Liver (tissue), 8 donors: ENCODE measurements at regions not wholly inside any gene's neighbourhood (a gene's known extent, or its start where the extent isn't known, plus 50 kb on each side); places are given as distances from the start of the nearest gene placed in this dataset.

Experiments
- DNase-seq: peaks from one replicate; pipeline ENCODE4 v3.0.0-alpha.2; 2017; ENCODE audit warnings: low spot score
- H3K27ac ChIP-seq, 2 donors: one replicate each; pipeline ENCODE4 v1.7.0; 2013; ENCODE audit warnings: inconsistent platforms in 2 of 2, low read length in 2 of 2, control low read depth in 1 of 2, low read depth in 1 of 2, mild to moderate bottlenecking in 1 of 2
- H3K27me3 ChIP-seq, 4 donors: one replicate each; pipeline versions ENCODE4 v1.6.1 to v1.7.0; 2013; ENCODE audit warnings: low read length in 3 of 4, inconsistent platforms in 1 of 4, mild to moderate bottlenecking in 1 of 4, moderate library complexity in 1 of 4; ENCODE audit not compliant: control insufficient read depth in 4 of 4, insufficient read depth in 4 of 4
- H3K36me3 ChIP-seq, 4 donors: one replicate each; pipeline versions ENCODE4 v1.6.1 to v1.7.0; 2013; ENCODE audit warnings: low read length in 3 of 4, mild to moderate bottlenecking in 3 of 4, low read depth in 1 of 4, moderate library complexity in 1 of 4; ENCODE audit not compliant: control insufficient read depth in 4 of 4, insufficient read depth in 3 of 4
- H3K4me1 ChIP-seq, 4 donors: one replicate each; pipeline versions ENCODE4 v1.6.1 to v1.7.0; 2013; ENCODE audit warnings: low read length in 3 of 4, mild to moderate bottlenecking in 3 of 4, moderate library complexity in 1 of 4; ENCODE audit not compliant: control insufficient read depth in 4 of 4, insufficient read depth in 4 of 4
- H3K4me3 ChIP-seq, 3 donors: one replicate each; pipeline versions ENCODE4 v1.6.1 to v1.7.0; 2013; ENCODE audit warnings: low read length in 3 of 3, control low read depth in 1 of 3, low read depth in 1 of 3, mild to moderate bottlenecking in 1 of 3
- H3K9ac ChIP-seq, 2 donors: one replicate each; pipeline ENCODE4 v1.7.0; 2013; ENCODE audit warnings: low read length in 2 of 2, mild to moderate bottlenecking in 2 of 2, moderate library complexity in 2 of 2, control low read depth in 1 of 2, low read depth in 1 of 2
- H3K9me3 ChIP-seq, 4 donors: one replicate each; pipeline versions ENCODE4 v1.6.1 to v1.7.0; 2013; ENCODE audit warnings: low read length in 3 of 4; ENCODE audit not compliant: control insufficient read depth in 4 of 4
- EGR1 ChIP-seq, 2 donors: IDR thresholded peaks; 2 replicates each; pipeline ENCODE4 v1.6.1; 2016 to 2018; ENCODE audit warnings: antibody characterized with exemption in 2 of 2, low read depth in 2 of 2
- FOXA1 ChIP-seq: IDR thresholded peaks from 2 replicates; pipeline ENCODE4 v1.6.1; 2016; ENCODE audit warnings: antibody characterized with exemption
- GABPA ChIP-seq, 2 donors: IDR thresholded peaks in 1 of 2; conservative IDR thresholded peaks in 1 of 2; 2 replicates each; pipeline ENCODE4 v1.6.1; 2016; ENCODE audit warnings: antibody characterized with exemption in 2 of 2, mild to moderate bottlenecking in 1 of 2, moderate library complexity in 1 of 2
- HNF4A ChIP-seq, 2 donors: conservative IDR thresholded peaks; 2 replicates each; pipeline ENCODE4 v1.6.1; 2016; ENCODE audit warnings: antibody characterized with exemption in 2 of 2, mild to moderate bottlenecking in 2 of 2
- HNF4G ChIP-seq: IDR thresholded peaks from 2 replicates; pipeline ENCODE4 v1.6.1; 2016; ENCODE audit warnings: antibody characterized with exemption
- JUND ChIP-seq, 2 donors: IDR thresholded peaks; 2 replicates each; pipeline ENCODE4 v1.6.1; 2016; ENCODE audit warnings: antibody characterized with exemption in 2 of 2
- NR2F2 ChIP-seq: IDR thresholded peaks from 2 replicates; pipeline ENCODE4 v1.6.1; 2016; ENCODE audit warnings: antibody characterized with exemption
- RAD21 ChIP-seq, 2 donors: IDR thresholded peaks; 2 replicates each; pipeline ENCODE4 v1.6.1; 2016; ENCODE audit warnings: antibody characterized with exemption in 2 of 2, mild to moderate bottlenecking in 2 of 2
- SP1 ChIP-seq: IDR thresholded peaks from 2 replicates; pipeline ENCODE4 v1.6.1; 2018; ENCODE audit warnings: antibody characterized with exemption, mild to moderate bottlenecking
- TAF1 ChIP-seq: conservative IDR thresholded peaks from 2 replicates; pipeline ENCODE4 v1.6.1; 2016; ENCODE audit warnings: antibody characterized with exemption, mild to moderate bottlenecking
- YY1 ChIP-seq: IDR thresholded peaks from 2 replicates; pipeline ENCODE4 v1.6.1; 2016; ENCODE audit warnings: antibody characterized with exemption, mild to moderate bottlenecking
- WGBS: extraction: QIAGEN DNeasy Blood & Tissue Kit; methylation state at CpG from one replicate; pipeline ENCODE4 v1.1.7; 2013; 5-methylcytosine and 5-hydroxymethylcytosine counted together
- TF ChIP-seq, protein P1 (sequence below): IDR thresholded peaks from 2 replicates; pipeline ENCODE4 v1.6.1; 2016; ENCODE audit warnings: antibody characterized with exemption
- TF ChIP-seq, protein P2 (sequence below): IDR thresholded peaks from 2 replicates; pipeline ENCODE4 v1.6.1; 2016; ENCODE audit warnings: antibody characterized with exemption
- TF ChIP-seq, protein P3 (sequence below): IDR thresholded peaks from 2 replicates; pipeline ENCODE4 v1.6.1; 2016; ENCODE audit warnings: antibody characterized with exemption, mild to moderate bottlenecking
- TF ChIP-seq, protein P4 (sequence below): fragments of 150-350 bp; IDR thresholded peaks from 2 replicates; pipeline ENCODE4 v1.5.1; 2017; ENCODE audit warnings: improper control_type of control experiment, low read depth, low read length; ENCODE audit not compliant: missing input control
- donor health status: healthy.
- donor health status: healthy.
- donor health status: healthy.
- donor health status: healthy.
- donor health status: healthy.

DNA sequence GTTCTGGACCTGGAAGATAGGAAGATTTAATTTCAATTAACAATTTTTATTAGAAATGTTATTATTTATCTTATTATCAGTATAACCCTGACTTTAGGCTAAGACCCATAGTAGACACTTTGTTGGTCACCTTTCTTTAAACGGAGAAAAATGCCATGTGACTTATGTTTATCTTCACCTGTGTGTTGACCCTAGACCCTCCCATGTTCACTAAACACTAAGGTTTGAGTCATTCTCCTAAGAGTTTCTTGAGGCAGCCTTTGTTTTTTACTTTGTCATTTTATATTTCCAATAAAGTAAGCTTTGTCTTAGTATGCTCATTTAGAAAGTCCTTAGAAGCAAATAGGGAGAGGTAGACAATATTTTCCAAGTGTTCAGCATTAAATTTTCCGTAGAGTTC is 771.7 kb downstream of the METTL15 start:
- TF ChIP-seq TAF1 (no peak), YY1 (no peak), RAD21 (IDR thresholded peaks at IDR 0.05) (no peak), FOXA1 (no peak), HNF4A (conservative IDR thresholded peaks at IDR 0.05) (no peak)
- TF ChIP-seq, protein P1, sequence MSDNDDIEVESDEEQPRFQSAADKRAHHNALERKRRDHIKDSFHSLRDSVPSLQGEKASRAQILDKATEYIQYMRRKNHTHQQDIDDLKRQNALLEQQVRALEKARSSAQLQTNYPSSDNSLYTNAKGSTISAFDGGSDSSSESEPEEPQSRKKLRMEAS: no peak
- TF ChIP-seq, protein P2, sequence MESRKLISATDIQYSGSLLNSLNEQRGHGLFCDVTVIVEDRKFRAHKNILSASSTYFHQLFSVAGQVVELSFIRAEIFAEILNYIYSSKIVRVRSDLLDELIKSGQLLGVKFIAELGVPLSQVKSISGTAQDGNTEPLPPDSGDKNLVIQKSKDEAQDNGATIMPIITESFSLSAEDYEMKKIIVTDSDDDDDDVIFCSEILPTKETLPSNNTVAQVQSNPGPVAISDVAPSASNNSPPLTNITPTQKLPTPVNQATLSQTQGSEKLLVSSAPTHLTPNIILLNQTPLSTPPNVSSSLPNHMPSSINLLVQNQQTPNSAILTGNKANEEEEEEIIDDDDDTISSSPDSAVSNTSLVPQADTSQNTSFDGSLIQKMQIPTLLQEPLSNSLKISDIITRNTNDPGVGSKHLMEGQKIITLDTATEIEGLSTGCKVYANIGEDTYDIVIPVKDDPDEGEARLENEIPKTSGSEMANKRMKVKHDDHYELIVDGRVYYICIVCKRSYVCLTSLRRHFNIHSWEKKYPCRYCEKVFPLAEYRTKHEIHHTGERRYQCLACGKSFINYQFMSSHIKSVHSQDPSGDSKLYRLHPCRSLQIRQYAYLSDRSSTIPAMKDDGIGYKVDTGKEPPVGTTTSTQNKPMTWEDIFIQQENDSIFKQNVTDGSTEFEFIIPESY: no peak
- TF ChIP-seq, protein P3, sequence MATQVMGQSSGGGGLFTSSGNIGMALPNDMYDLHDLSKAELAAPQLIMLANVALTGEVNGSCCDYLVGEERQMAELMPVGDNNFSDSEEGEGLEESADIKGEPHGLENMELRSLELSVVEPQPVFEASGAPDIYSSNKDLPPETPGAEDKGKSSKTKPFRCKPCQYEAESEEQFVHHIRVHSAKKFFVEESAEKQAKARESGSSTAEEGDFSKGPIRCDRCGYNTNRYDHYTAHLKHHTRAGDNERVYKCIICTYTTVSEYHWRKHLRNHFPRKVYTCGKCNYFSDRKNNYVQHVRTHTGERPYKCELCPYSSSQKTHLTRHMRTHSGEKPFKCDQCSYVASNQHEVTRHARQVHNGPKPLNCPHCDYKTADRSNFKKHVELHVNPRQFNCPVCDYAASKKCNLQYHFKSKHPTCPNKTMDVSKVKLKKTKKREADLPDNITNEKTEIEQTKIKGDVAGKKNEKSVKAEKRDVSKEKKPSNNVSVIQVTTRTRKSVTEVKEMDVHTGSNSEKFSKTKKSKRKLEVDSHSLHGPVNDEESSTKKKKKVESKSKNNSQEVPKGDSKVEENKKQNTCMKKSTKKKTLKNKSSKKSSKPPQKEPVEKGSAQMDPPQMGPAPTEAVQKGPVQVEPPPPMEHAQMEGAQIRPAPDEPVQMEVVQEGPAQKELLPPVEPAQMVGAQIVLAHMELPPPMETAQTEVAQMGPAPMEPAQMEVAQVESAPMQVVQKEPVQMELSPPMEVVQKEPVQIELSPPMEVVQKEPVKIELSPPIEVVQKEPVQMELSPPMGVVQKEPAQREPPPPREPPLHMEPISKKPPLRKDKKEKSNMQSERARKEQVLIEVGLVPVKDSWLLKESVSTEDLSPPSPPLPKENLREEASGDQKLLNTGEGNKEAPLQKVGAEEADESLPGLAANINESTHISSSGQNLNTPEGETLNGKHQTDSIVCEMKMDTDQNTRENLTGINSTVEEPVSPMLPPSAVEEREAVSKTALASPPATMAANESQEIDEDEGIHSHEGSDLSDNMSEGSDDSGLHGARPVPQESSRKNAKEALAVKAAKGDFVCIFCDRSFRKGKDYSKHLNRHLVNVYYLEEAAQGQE: no peak
- Histone ChIP-seq H3K4me1 (no peaks in the 10 kb centered on the region), H3K4me3 (no peak overlapping the region), H3K36me3 (no peaks in the 10 kb centered on the region), H3K9me3 (no peaks in the 10 kb centered on the region), H3K27me3 (no peaks in the 10 kb centered on the region), H3K9ac (no peak overlapping the region), H3K27ac (no peak overlapping the region)
- DNase-seq: no peak
- 69% methylated on average over 2 of the region's 2 CpGs for WGBS

DNA sequence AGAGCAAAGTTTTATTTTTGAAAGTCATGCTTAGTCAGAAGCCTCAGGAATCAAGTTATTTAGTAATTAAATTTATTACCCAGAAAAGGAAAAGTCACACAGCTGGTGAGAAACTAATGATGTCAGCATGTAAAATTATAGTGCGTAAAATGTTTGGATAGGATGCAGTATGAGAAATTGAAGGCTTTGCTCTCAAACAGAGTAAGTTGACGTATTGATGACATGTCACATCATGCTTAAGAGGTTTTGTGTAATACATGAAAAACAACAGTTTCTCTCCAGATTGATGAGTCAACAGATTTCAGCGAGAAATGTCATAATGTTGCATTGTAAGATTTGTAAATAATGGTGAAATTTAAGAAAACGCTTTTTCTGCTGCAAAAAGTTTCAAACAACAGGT is 769.8 kb downstream of the METTL15 start:
- TF ChIP-seq RAD21 (IDR thresholded peaks at IDR 0.05): no peak
- TF ChIP-seq NR2F2: no peak
- no peak for TF ChIP-seq TAF1
- TF ChIP-seq YY1: no peak
- TF ChIP-seq, protein P4, sequence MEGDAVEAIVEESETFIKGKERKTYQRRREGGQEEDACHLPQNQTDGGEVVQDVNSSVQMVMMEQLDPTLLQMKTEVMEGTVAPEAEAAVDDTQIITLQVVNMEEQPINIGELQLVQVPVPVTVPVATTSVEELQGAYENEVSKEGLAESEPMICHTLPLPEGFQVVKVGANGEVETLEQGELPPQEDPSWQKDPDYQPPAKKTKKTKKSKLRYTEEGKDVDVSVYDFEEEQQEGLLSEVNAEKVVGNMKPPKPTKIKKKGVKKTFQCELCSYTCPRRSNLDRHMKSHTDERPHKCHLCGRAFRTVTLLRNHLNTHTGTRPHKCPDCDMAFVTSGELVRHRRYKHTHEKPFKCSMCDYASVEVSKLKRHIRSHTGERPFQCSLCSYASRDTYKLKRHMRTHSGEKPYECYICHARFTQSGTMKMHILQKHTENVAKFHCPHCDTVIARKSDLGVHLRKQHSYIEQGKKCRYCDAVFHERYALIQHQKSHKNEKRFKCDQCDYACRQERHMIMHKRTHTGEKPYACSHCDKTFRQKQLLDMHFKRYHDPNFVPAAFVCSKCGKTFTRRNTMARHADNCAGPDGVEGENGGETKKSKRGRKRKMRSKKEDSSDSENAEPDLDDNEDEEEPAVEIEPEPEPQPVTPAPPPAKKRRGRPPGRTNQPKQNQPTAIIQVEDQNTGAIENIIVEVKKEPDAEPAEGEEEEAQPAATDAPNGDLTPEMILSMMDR: no peak
- TF ChIP-seq, protein P1: no peak
- TF ChIP-seq EGR1 (IDR thresholded peaks at IDR 0.05; ENCODE audit: low read depth in 2 of 2): no peak
- no peak for TF ChIP-seq GABPA (IDR thresholded peaks at IDR 0.05 in 1 of 2, conservative IDR thresholded peaks at IDR 0.05 in 1 of 2)
- TF ChIP-seq SP1: no peak
- TF ChIP-seq FOXA1: no peak
- TF ChIP-seq HNF4G: no peak
- TF ChIP-seq JUND (IDR thresholded peaks at IDR 0.05): no peak
- no peaks in the 10 kb centered on the region for H3K4me1 ChIP-seq
- no peaks in the 10 kb centered on the region for H3K27me3 ChIP-seq
- no peak overlapping the region for H3K27ac ChIP-seq
- no peak overlapping the region for H3K4me3 ChIP-seq
- no peak for DNase-seq
- H3K9me3 ChIP-seq: no peaks in the 10 kb centered on the region
- no peaks in the 10 kb centered on the region for H3K36me3 ChIP-seq
- WGBS: 81% methylated on average over 4 of the region's 4 CpGs
- no peak overlapping the region for H3K9ac ChIP-seq
